Cardiac septum (tissue), 1 donor: ENCODE measurements at regions not wholly inside any gene's neighbourhood (a gene's known extent, or its start where the extent isn't known, plus 50 kb on each side); places are given as distances from the start of the nearest gene placed in this dataset.

Source experiments
- DNase-seq: peaks from one replicate; pipeline ENCODE4 v3.0.0-alpha.2; 2020; ENCODE audit warnings: low spot score
- intact Hi-C: fragments of 100-400 bp; cut with DNase I; formaldehyde crosslinking; loops from one replicate; pipeline ENCODE4 v1.14.0; 2022
- donor health status: DM: no; HTN: no; CAD: no.

DNA sequence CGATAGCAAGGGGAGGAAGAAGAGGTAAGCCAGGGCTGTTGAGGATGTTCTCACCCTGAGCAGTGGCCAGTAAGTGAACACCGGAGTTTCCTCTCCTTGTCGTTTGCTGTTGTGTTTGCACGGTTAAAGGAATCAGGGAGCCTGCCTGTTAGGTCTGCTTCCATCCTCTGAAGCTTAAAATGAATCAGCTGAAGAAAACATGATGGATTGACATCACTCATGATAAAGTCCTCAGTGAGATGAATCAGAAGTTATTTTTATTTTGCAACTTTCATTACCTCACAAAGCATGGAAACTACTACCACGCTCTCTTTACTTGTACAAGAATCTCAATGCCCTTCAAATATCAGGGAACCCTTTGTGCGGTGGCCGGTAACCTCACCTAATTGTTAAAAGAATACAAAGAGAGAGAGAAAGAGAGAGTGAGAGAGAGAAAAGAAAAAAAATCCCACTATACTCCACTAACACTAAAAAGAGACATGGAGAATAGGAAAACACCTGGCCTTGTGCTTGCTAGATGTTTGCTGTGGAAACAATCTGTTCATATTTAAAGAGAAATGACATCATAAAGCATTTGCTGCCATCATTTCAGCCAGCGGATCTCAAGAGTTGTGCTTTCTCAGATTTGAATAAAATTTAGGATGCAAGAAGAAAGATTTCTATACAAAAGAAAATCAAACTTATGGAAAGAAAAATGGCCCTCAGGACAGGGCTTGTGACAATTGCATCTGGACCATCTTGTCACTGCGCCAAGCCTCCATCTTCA, 441.6 kb upstream of the SALL1 start:
- DNase-seq: no peak
- intact Hi-C loops: no loop called here

DNA sequence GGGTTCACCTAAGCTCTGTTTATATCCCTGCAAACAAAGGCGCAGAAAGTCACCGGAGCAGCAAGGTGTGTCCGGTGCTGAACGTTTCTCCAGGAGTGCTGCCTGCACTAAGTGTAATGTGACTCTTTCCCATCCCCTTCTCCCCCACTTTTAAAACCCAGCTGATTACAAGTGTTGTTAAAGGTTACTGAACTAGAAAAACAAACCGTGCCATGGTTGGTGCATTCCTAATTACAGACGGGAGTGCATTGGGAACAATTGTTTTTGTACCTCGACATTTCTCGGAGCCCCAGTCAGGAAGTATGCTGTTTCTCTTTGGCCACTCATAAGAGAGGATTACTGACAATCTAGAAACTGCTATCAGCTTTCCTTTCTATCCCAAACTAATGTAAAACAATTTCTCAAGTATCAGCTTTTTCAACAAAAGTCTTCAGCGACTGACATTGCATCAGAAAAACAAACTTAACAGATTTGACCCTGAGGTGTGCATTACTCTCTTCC, 441.0 kb upstream of the SALL1 start:
- DNase-seq: no peak
- intact Hi-C loops: no loop called here

- DNase-seq: no peak
- intact Hi-C loops: no loop called here
These were observed 440.4 kb upstream of the SALL1 start for GRCh38 chr16:51591480-51591879.

DNA sequence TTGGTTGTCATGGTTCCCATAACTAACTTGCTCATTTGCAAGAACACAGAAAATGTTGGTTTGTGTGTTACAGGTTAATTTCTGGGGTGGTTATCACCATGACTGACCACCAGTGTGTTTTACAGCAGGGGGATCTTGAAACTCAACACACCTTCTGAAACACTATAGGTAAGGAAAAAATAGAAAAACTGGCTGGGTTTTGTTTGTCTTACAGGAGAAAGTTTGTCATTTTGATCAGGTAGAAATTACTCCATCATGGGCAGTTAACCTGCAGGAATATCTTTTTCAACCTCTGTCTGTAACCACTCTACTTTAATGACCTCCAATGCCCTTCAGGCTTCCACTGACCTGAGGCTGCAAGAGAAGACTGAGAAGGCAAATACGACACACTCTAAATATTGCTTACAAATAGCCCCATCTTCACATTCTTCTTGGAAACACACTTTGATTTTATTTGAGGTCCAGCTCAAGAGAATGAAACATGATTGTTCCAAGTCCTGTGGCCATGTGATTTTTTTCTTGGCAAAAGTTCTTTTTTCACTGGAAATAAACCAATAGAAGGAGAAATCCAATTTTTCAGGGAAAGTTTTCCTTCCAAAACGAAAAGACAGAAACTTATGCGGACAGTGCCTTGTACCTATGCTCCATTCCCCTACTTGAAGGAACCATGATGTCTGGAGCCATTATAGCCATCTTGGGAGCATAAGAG, 428.7 kb upstream of the SALL1 start:
- intact Hi-C loops: no loop called here
- DNase-seq: no peak

DNA sequence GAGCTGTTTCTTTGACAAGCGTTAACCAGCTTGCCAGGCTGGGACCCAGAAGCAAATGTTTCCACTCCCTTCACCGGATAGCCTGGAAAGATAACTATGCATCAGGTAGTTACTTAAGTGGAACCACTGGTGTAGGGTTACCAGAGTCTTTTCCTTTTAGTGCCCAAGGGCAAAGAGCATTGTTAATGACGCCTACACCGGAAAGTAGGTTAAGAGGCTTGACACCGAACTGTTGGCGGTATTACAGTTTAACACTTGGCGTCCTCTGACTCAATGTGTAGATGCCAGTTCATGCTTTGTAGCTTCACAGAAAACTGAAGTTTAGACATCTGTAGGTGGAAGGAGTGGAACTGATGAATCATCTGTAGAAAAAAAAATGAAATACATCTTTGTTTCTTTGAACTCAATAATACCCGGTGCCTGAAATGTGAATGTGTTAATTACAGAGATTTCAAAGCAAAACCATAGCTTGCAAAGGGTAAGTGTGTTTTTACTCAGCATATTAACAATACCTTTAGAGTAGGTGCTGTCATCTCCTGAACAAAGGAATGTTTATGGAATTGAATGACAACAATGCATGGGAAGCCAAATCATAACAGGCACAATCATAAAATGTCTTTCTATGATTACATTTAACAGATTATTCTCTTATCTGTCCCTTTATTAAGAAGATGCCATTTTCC, 426.7 kb upstream of the SALL1 start:
- intact Hi-C loops: no loop called here
- no peak for DNase-seq

- intact Hi-C loops: no loop called here
- no peak for DNase-seq
These were observed 425.6 kb upstream of the SALL1 start for GRCh38 chr16:51576498-51577195.

- DNase-seq: no peak
- intact Hi-C loops: no loop called here
These were observed 422.1 kb upstream of the SALL1 start for GRCh38 chr16:51573191-51573590.

- intact Hi-C loops: no loop called here
- no peak for DNase-seq
These were observed 418.3 kb upstream of the SALL1 start for GRCh38 chr16:51569203-51569931.

DNA sequence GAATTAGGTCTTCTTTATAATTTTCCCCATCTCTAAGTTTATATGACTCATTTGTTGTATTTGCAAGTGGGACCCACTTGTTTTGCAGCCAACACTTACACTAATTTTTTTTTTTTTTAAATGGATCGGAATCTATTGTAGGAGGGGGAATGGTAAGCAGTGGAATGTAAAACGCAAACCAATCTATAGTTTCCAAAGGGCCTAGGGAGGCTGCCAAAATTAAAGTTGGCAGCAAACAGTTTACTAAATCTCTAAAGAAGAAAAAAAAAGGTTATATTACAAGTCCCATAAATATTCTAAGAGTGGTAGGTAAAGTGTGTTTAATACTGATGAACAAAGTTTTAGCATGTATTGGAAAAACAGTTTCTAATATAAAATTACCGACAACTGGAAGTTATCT, 416.8 kb upstream of the SALL1 start:
- intact Hi-C loops: no loop called here

GRCh38 chr16:51565184-51565583, 414.1 kb upstream of the SALL1 start:
- intact Hi-C loops: no loop called here

More for the DNA sequence above, 416.8 kb upstream of the SALL1 start:
- DNase-seq: no peak

DNA sequence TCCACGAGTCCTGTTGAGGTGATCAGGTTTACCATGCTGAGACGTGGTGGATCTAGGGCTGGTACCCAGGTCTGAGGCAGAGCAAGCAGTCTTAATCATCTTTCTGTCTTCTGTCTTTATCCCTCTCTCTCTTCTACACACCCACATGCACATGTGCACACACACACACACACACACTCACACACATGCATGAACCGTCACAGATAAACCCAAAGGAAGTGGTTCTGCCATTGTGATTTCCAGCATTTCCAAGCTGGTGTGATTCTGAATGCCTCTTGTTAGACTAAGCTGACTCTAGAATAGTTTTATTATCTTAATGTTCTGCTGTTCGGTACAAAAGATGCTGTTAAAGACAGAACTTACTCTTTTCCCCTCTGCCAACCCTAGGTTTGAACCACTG, 411.8 kb upstream of the SALL1 start:
- no peak for DNase-seq
- intact Hi-C loops: no loop called here

More at GRCh38 chr16:51565184-51565583, 414.1 kb upstream of the SALL1 start:
- no peak for DNase-seq

- no peak for DNase-seq
- intact Hi-C loops: no loop called here
These were observed 408.8 kb upstream of the SALL1 start for GRCh38 chr16:51559901-51560300.

GRCh38 chr16:51557670-51558069, 406.6 kb upstream of the SALL1 start:
- intact Hi-C loops: no loop called here
- DNase-seq: no peak

GRCh38 chr16:51556694-51557340, 405.7 kb upstream of the SALL1 start:
- intact Hi-C loops: no loop called here
- no peak for DNase-seq

DNA sequence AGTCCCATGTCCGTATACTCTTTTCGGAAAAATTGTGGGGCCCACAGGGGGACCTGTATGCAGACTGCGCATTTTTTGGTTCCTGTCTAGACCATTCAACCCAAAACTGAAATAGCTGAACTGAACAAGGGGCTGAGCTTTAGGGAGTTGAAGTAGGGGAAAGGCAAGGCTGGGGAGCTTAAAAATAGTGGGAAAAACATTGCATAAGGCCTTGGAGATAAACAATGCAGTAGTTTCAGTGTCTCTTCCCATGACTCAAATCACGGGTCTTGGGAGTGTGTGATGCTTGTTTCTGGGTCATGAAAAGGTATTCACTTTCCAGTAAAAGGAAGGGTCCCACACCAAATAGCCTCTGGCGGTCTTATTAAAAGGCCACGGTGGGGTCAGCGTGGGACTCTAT, 402.8 kb upstream of the SALL1 start:
- intact Hi-C loops: no loop called here
- no peak for DNase-seq

DNA sequence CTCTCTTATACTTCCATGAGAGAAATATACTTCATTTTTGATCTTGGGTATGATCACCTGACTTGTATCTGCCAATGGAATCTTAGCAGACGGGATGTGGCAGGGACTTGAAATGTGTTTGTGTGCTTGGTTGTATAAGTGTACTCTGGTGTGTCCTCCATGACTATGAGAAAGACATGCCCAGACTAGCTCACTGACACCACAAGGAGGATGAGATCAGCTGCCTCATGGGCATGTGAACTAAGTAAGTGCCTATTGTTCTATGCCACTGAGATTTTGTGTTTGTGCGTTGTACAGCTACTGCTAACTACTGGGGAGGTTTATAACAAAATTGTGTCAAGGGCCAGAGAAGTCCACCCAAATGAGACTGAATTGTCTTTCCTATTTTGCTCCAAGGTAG, 402.2 kb upstream of the SALL1 start:
- intact Hi-C loops: no loop called here

GRCh38 chr16:51550800-51551347, 399.8 kb upstream of the SALL1 start:
- intact Hi-C loops: no loop called here
- DNase-seq: no peak

More for the DNA sequence above, 402.2 kb upstream of the SALL1 start:
- DNase-seq: no peak

DNA sequence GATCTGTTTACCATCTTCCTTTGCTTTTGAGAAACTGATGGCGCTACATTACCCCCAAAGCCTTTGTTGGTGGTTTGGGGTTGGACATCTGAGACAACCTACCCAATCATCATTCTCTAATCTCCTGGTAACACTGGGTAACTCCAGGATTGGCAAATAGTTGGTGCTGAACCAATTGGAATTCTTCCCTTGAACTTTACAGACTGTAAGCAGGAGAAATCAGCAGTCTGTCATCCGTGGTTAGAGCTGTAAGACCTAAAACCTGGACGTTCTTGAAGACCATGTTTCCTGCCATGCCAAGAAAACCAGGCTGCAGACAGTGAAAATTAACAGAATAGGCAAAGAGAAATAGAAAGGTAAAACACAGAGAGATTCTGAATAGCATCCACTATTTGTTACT, 398.8 kb upstream of the SALL1 start:
- intact Hi-C loops: no loop called here

DNA sequence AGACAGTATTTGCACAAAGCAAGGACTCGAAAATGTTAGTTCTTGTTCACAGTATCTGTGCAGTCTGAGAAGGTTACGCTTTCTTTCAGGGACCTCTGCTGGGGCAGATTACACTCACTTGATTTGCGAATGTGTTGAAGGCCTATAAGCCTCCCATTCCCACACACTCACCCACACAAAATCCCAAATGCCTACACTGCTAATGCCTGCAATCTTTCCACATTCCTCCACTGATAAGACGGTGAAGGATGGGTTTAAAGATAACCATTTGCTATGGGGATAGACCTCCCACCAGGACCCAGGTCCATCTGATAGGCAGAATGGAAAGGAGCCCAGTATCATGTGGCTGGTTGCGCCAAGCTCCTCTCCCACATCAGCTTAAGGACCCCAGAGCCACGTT, 394.9 kb upstream of the SALL1 start:
- intact Hi-C loops: no loop called here

More for the DNA sequence above, 398.8 kb upstream of the SALL1 start:
- no peak for DNase-seq

More for the DNA sequence above, 394.9 kb upstream of the SALL1 start:
- DNase-seq: no peak
